ENCODE measurements at regions not wholly inside any gene's neighbourhood (a gene's known extent, or its start where the extent isn't known, plus 50 kb on each side); places are given as distances from the start of the nearest gene placed in this dataset.

GRCh38 chr12:127987199-127987901 is 279.6 kb upstream of the TMEM132C start:
- 75 to 86% (median 80%) methylated on average over 14 of the region's 14 CpGs for WGBS, 5 donors
- H3K27me3 ChIP-seq (replicated peaks in 1 of 7): no peaks in the 10 kb centered on the region
- TF ChIP-seq CTCF (IDR thresholded peaks at IDR 0.05 in 8 of 11, conservative IDR thresholded peaks at IDR 0.05 in 3 of 11): no peak
- TF ChIP-seq POLR2AphosphoS5 (IDR thresholded peaks at IDR 0.05): no peak
- TF ChIP-seq POLR2A (IDR thresholded peaks at IDR 0.05): no peak
- no peaks in the 10 kb centered on the region for H3K36me3 ChIP-seq
- intact Hi-C loops (cut with DNase I; ENCODE audit: low total_unique reads): no loop called here
- peaks cover 0 to 15% (median 6%) of the 10 kb centered on the region in 8 donors for H3K9me3 ChIP-seq
- H3K27ac ChIP-seq: no peak overlapping the region
- H3K4me1 ChIP-seq: no peaks in the 10 kb centered on the region
- no peak for DNase-seq
- H3K4me3 ChIP-seq: no peak overlapping the region

- Histone ChIP-seq H3K4me1 (no peaks in the 10 kb centered on the region), H3K4me3 (no peak overlapping the region), H3K36me3 (no peaks in the 10 kb centered on the region), H3K27me3 (replicated peaks in 1 of 7) (no peaks in the 10 kb centered on the region), H3K9me3 (peaks cover 0 to 10% (median 6%) of the 10 kb centered on the region in 8 donors), H3K27ac (no peak overlapping the region)
- DNase-seq: no peak
- TF ChIP-seq CTCF (IDR thresholded peaks at IDR 0.05 in 8 of 11, conservative IDR thresholded peaks at IDR 0.05 in 3 of 11) (no peak), POLR2AphosphoS5 (IDR thresholded peaks at IDR 0.05) (no peak), POLR2A (IDR thresholded peaks at IDR 0.05) (no peak)
- 83 to 91% (median 87%) methylated on average over 6 of the region's 6 CpGs for WGBS, 5 donors
- intact Hi-C loops (cut with DNase I; ENCODE audit: low total_unique reads): no loop called here
These were observed 275.5 kb upstream of the TMEM132C start for GRCh38 chr12:127991485-127991884.

GRCh38 chr12:127998988-127999387 is 268.0 kb upstream of the TMEM132C start:
- DNase-seq: no peak
- no peak overlapping the region for H3K4me3 ChIP-seq
- no peak overlapping the region for H3K27ac ChIP-seq
- no peaks in the 10 kb centered on the region for H3K4me1 ChIP-seq
- intact Hi-C loops (cut with DNase I; ENCODE audit: low total_unique reads): no loop called here
- 81 to 92% (median 85%) methylated on average over 4 of the region's 4 CpGs for WGBS, 5 donors
- TF ChIP-seq CTCF (IDR thresholded peaks at IDR 0.05 in 8 of 11, conservative IDR thresholded peaks at IDR 0.05 in 3 of 11): no peak
- TF ChIP-seq POLR2A (IDR thresholded peaks at IDR 0.05): no peak
- no peak for TF ChIP-seq POLR2AphosphoS5 (IDR thresholded peaks at IDR 0.05)
- H3K36me3 ChIP-seq: no peaks in the 10 kb centered on the region
- no peaks in the 10 kb centered on the region for H3K27me3 ChIP-seq (replicated peaks in 1 of 7)
- H3K9me3 ChIP-seq: peaks cover 0 to 6% (median 0%) of the 10 kb centered on the region in 8 donors

GRCh38 chr12:128004383-128004938 is 262.5 kb upstream of the TMEM132C start:
- H3K4me3 ChIP-seq: no peak overlapping the region
- WGBS, 5 donors: 84 to 87% (median 85%) methylated on average over 17 of the region's 17 CpGs
- no peak overlapping the region for H3K27ac ChIP-seq
- H3K4me1 ChIP-seq: no peaks in the 10 kb centered on the region
- H3K9me3 ChIP-seq: no peaks in the 10 kb centered on the region
- no peaks in the 10 kb centered on the region for H3K36me3 ChIP-seq
- intact Hi-C loops (cut with DNase I; ENCODE audit: low total_unique reads): no loop called here
- DNase-seq: no peak
- no peaks in the 10 kb centered on the region for H3K27me3 ChIP-seq (replicated peaks in 1 of 7)
- TF ChIP-seq CTCF (IDR thresholded peaks at IDR 0.05 in 8 of 11, conservative IDR thresholded peaks at IDR 0.05 in 3 of 11): no peak
- TF ChIP-seq POLR2AphosphoS5 (IDR thresholded peaks at IDR 0.05): no peak
- TF ChIP-seq POLR2A (IDR thresholded peaks at IDR 0.05): no peak
